ENCODE measurements at regions not wholly inside any gene's neighbourhood (a gene's known extent, or its start where the extent isn't known, plus 50 kb on each side); places are given as distances from the start of the nearest gene placed in this dataset.

GRCh38 chr13:54563286-54563685 lies 1534.7 kb downstream of the OLFM4 start:
- TF ChIP-seq, protein P1, sequence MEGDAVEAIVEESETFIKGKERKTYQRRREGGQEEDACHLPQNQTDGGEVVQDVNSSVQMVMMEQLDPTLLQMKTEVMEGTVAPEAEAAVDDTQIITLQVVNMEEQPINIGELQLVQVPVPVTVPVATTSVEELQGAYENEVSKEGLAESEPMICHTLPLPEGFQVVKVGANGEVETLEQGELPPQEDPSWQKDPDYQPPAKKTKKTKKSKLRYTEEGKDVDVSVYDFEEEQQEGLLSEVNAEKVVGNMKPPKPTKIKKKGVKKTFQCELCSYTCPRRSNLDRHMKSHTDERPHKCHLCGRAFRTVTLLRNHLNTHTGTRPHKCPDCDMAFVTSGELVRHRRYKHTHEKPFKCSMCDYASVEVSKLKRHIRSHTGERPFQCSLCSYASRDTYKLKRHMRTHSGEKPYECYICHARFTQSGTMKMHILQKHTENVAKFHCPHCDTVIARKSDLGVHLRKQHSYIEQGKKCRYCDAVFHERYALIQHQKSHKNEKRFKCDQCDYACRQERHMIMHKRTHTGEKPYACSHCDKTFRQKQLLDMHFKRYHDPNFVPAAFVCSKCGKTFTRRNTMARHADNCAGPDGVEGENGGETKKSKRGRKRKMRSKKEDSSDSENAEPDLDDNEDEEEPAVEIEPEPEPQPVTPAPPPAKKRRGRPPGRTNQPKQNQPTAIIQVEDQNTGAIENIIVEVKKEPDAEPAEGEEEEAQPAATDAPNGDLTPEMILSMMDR (IDR thresholded peaks at IDR 0.05) = no peak
- TF ChIP-seq POLR2A (IDR thresholded peaks at IDR 0.05) = no peak
